PFSK-1 (cell line): ENCODE measurements at regions not wholly inside any gene's neighbourhood (a gene's known extent, or its start where the extent isn't known, plus 50 kb on each side); places are given as distances from the start of the nearest gene placed in this dataset.

ENCODE experiments used
- SIN3A ChIP-seq: IDR thresholded peaks from 2 replicates; pipeline ENCODE4 v1.6.1; 2012; ENCODE audit warnings: mild to moderate bottlenecking, low read length, moderate library complexity, borderline replicate concordance; ENCODE audit not compliant: insufficient read depth
- TF ChIP-seq, protein P1 (sequence below), 2 experiments: IDR thresholded peaks; 2 replicates each; pipeline versions ENCODE4 v1.6.1 to v1.8.0; 2011 to 2012; ENCODE audit warnings: low read depth in 2 of 2, low read length in 2 of 2, control low read depth in 1 of 2, inconsistent platforms in 1 of 2, mild to moderate bottlenecking in 1 of 2, moderate library complexity in 1 of 2; ENCODE audit not compliant: insufficient read depth in 1 of 2

GRCh38 chr11:80937842-80938241 lies 1497.0 kb upstream of the TENM4 start:
- no peak for TF ChIP-seq SIN3A
- TF ChIP-seq, protein P1, sequence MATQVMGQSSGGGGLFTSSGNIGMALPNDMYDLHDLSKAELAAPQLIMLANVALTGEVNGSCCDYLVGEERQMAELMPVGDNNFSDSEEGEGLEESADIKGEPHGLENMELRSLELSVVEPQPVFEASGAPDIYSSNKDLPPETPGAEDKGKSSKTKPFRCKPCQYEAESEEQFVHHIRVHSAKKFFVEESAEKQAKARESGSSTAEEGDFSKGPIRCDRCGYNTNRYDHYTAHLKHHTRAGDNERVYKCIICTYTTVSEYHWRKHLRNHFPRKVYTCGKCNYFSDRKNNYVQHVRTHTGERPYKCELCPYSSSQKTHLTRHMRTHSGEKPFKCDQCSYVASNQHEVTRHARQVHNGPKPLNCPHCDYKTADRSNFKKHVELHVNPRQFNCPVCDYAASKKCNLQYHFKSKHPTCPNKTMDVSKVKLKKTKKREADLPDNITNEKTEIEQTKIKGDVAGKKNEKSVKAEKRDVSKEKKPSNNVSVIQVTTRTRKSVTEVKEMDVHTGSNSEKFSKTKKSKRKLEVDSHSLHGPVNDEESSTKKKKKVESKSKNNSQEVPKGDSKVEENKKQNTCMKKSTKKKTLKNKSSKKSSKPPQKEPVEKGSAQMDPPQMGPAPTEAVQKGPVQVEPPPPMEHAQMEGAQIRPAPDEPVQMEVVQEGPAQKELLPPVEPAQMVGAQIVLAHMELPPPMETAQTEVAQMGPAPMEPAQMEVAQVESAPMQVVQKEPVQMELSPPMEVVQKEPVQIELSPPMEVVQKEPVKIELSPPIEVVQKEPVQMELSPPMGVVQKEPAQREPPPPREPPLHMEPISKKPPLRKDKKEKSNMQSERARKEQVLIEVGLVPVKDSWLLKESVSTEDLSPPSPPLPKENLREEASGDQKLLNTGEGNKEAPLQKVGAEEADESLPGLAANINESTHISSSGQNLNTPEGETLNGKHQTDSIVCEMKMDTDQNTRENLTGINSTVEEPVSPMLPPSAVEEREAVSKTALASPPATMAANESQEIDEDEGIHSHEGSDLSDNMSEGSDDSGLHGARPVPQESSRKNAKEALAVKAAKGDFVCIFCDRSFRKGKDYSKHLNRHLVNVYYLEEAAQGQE (IDR thresholded peaks at IDR 0.05; ENCODE audit: insufficient read depth in 1 of 2, low read depth in 2 of 2, low read length in 2 of 2): no peak
